ENCODE measurements at regions not wholly inside any gene's neighbourhood (a gene's known extent, or its start where the extent isn't known, plus 50 kb on each side); places are given as distances from the start of the nearest gene placed in this dataset.

GRCh38 chr2:221087779-221088178, 484.3 kb downstream of the EPHA4 start:
- DNase-seq: no peak
- WGBS, 2 donors: 65 to 78% methylated on average over 7 of the region's 7 CpGs
- H3K27me3 ChIP-seq: no peaks in the 10 kb centered on the region
- no peak overlapping the region for H3K27ac ChIP-seq
- no peak for ATAC-seq
- no peaks in the 10 kb centered on the region for H3K9me3 ChIP-seq
- no peaks in the 10 kb centered on the region for H3K4me1 ChIP-seq
- intact Hi-C loops (cut with DNase I): no loop called here
- H3K36me3 ChIP-seq: no peaks in the 10 kb centered on the region
- no peak for TF ChIP-seq CTCF (IDR thresholded peaks at IDR 0.05)
- H3K4me3 ChIP-seq: no peak overlapping the region
- FAIRE-seq: no peak

- Histone ChIP-seq H3K27me3 (no peaks in the 10 kb centered on the region), H3K4me1 (no peaks in the 10 kb centered on the region), H3K36me3 (no peaks in the 10 kb centered on the region), H3K27ac (no peak overlapping the region), H3K4me3 (no peak overlapping the region), H3K9me3 (no peaks in the 10 kb centered on the region)
- TF ChIP-seq CTCF (IDR thresholded peaks at IDR 0.05): no peak
- FAIRE-seq: no peak
- no peak for DNase-seq
- intact Hi-C loops (cut with DNase I): no loop called here
- 28 to 44% methylated on average over 2 of the region's 2 CpGs for WGBS, 2 donors
- ATAC-seq: no peak
Observed at GRCh38 chr2:221088506-221088905, 483.6 kb downstream of the EPHA4 start.

- Histone ChIP-seq H3K4me3 (no peak overlapping the region), H3K9me3 (no peaks in the 10 kb centered on the region), H3K27me3 (no peaks in the 10 kb centered on the region), H3K4me1 (no peaks in the 10 kb centered on the region), H3K36me3 (no peaks in the 10 kb centered on the region), H3K27ac (no peak overlapping the region)
- 0% methylated on average over 1 of the region's 1 CpG for WGBS, 2 donors
- no peak for TF ChIP-seq CTCF (IDR thresholded peaks at IDR 0.05)
- intact Hi-C loops (cut with DNase I): no loop called here
- FAIRE-seq (no peak), DNase-seq (no peak), ATAC-seq (no peak)
Observed at GRCh38 chr2:221095356-221095755, 476.7 kb downstream of the EPHA4 start.

GRCh38 chr2:221096706-221097567, 475.2 kb downstream of the EPHA4 start:
- Histone ChIP-seq H3K27ac (no peak overlapping the region), H3K4me1 (no peaks in the 10 kb centered on the region), H3K4me3 (no peak overlapping the region), H3K9me3 (no peaks in the 10 kb centered on the region), H3K36me3 (no peaks in the 10 kb centered on the region), H3K27me3 (no peaks in the 10 kb centered on the region)
- FAIRE-seq (no peak), ATAC-seq (no peak), DNase-seq (no peak)
- intact Hi-C loops (cut with DNase I): no loop called here
- TF ChIP-seq CTCF (IDR thresholded peaks at IDR 0.05): no peak
- WGBS, 2 donors: 35 to 37% methylated on average over 10 of the region's 10 CpGs

- DNase-seq (no peak), ATAC-seq (no peak), FAIRE-seq (no peak)
- intact Hi-C loops (cut with DNase I): no loop called here
- WGBS, 2 donors: 79 to 86% methylated on average over 1 of the region's 1 CpG
- Histone ChIP-seq H3K9me3 (no peaks in the 10 kb centered on the region), H3K36me3 (no peaks in the 10 kb centered on the region), H3K4me3 (no peak overlapping the region), H3K4me1 (no peaks in the 10 kb centered on the region), H3K27ac (no peak overlapping the region), H3K27me3 (no peaks in the 10 kb centered on the region)
- TF ChIP-seq CTCF (IDR thresholded peaks at IDR 0.05): no peak
Observed at GRCh38 chr2:221097568-221097915, 474.6 kb downstream of the EPHA4 start.

Data from pancreas (tissue), 10 donors.